Prostate gland (tissue), 2 donors: ENCODE measurements at regions not wholly inside any gene's neighbourhood (a gene's known extent, or its start where the extent isn't known, plus 50 kb on each side); places are given as distances from the start of the nearest gene placed in this dataset.

Experiments
- POLR2A ChIP-seq: fragments of 450-650 bp; IDR thresholded peaks from one replicate; pipeline ENCODE4 v1.6.1; 2016; ENCODE audit warnings: antibody characterized with exemption, mild to moderate bottlenecking
- TF ChIP-seq, protein P1 (sequence below), 4 experiments: fragments of 200-600 bp in 2 of 4; fragments of 450-650 bp in 2 of 4; sonication (generic) in 2 of 4; IDR thresholded peaks; 1 replicate in 3 of 4; 2 replicates in 1 of 4; pipeline ENCODE4 v1.5.1; 2016 to 2019; ENCODE audit warnings: antibody characterized with exemption in 4 of 4, mild to moderate bottlenecking in 2 of 4, moderate library complexity in 2 of 4

DNA sequence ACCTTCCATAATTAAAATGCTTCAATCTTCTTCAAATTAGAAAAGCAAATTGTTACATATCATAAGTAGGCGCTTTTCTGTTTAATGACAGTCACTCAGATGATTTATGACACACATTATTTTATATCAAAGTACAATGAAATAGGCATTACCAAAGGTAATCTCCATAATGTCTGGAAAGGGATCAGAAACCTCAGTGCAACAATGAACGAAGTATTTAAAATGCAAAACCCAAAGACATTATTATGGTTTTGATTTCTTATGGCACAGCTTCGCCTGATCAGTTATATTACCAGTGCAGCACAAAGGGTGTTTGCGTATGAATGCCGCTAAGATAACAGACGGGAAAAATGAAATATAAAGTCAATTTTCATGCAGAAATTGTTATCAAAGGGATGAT lies 162.2 kb upstream of the MEIS1 start:
- TF ChIP-seq POLR2A: no peak
- TF ChIP-seq, protein P1, sequence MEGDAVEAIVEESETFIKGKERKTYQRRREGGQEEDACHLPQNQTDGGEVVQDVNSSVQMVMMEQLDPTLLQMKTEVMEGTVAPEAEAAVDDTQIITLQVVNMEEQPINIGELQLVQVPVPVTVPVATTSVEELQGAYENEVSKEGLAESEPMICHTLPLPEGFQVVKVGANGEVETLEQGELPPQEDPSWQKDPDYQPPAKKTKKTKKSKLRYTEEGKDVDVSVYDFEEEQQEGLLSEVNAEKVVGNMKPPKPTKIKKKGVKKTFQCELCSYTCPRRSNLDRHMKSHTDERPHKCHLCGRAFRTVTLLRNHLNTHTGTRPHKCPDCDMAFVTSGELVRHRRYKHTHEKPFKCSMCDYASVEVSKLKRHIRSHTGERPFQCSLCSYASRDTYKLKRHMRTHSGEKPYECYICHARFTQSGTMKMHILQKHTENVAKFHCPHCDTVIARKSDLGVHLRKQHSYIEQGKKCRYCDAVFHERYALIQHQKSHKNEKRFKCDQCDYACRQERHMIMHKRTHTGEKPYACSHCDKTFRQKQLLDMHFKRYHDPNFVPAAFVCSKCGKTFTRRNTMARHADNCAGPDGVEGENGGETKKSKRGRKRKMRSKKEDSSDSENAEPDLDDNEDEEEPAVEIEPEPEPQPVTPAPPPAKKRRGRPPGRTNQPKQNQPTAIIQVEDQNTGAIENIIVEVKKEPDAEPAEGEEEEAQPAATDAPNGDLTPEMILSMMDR (IDR thresholded peaks at IDR 0.05): no peak
